ENCODE measurements at regions not wholly inside any gene's neighbourhood (a gene's known extent, or its start where the extent isn't known, plus 50 kb on each side); places are given as distances from the start of the nearest gene placed in this dataset.

DNA sequence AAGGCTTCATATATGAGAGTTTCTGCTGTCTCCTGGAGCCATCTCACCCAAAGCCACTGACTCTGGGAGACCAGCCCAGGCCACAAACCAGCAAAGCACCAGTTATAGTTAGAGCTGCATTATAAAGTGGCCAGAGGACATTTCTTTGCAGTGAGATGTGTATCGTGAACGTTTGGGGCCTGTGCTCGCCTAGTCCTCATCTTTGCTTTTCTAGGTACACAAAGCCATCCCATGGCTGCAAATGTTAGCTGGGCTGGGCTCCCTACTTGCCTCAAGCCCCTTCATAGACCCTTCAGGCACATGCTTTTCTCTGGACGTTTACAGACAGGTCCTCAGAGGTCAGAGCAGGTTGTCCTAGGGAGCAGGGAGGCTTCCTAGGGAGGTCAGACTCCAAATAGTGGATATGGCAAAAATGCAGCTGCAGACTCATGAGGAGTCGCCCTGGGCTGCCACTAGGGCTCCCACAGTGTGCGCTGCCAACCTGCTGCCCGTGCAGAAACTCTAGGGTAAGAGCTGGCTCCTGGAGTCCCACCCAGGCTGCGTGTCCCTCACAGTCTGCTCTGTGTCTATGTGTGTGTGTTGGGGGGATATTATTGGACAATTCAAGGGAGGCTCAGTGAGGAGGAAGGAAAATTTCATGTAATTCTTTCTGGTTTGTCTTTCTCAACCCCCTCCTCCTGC, 141.0 kb downstream of the RPIA start:
- Histone ChIP-seq H3K36me3 (replicated peaks in 1 of 2; ENCODE audit: insufficient read depth in 1 of 2, low read depth in 2 of 2) (no peaks in the 10 kb centered on the region), H3K4me3 (no peak overlapping the region), H3K9me3 (no peaks in the 10 kb centered on the region), H3K27ac (no peak overlapping the region), H3K4me1 (peaks cover 11% of the 10 kb centered on the region), H3K27me3 (no peaks in the 10 kb centered on the region)
- WGBS, 2 donors: 78 to 89% methylated on average over 4 to 8 of the region's 8 CpGs
- ATAC-seq: no peak
- no peak for DNase-seq
- TF ChIP-seq POLR2A (IDR thresholded peaks at IDR 0.05) (no peak), CTCF (IDR thresholded peaks at IDR 0.05) (no peak)
- intact Hi-C loops (cut with DNase I): no loop called here

GRCh38 chr2:88832992-88833389, 141.5 kb downstream of the RPIA start:
- intact Hi-C loops (cut with DNase I): no loop called here
- DNase-seq (no peak), ATAC-seq (no peak)
- H3K36me3 ChIP-seq (replicated peaks in 1 of 2; ENCODE audit: insufficient read depth in 1 of 2, low read depth in 2 of 2): no peaks in the 10 kb centered on the region
- WGBS, 2 donors: 86 to 92% methylated on average over 1 of the region's 1 CpG
- H3K4me1 ChIP-seq: peaks cover 11% of the 10 kb centered on the region
- no peak overlapping the region for H3K27ac ChIP-seq
- no peaks in the 10 kb centered on the region for H3K27me3 ChIP-seq
- H3K4me3 ChIP-seq: no peak overlapping the region
- TF ChIP-seq POLR2A (IDR thresholded peaks at IDR 0.05) (no peak), CTCF (IDR thresholded peaks at IDR 0.05) (no peak)
- no peaks in the 10 kb centered on the region for H3K9me3 ChIP-seq

DNA sequence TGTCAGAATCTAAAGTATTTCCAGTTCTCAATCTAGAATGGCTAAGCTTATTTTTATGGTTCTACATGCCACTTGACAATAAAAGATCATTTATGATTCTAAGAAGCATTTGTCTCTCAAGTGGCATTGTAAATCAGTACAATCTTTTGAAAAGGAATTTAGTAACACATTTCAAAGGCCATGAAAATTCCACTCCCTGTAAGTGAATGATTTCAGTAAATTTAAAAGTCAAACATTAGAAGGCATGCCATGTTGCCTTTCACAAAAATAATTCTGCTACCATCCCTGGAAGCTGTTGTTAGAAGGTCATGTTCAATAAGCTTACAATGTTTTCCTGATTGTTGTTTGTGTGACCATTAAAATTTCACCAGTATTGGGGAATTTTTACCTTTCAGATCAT, 142.9 kb downstream of the RPIA start:
- DNase-seq: no peak
- Histone ChIP-seq H3K4me1 (peaks cover 11% of the 10 kb centered on the region), H3K4me3 (no peak overlapping the region), H3K27me3 (no peaks in the 10 kb centered on the region), H3K27ac (no peak overlapping the region), H3K9me3 (no peaks in the 10 kb centered on the region), H3K36me3 (replicated peaks in 1 of 2; ENCODE audit: insufficient read depth in 1 of 2, low read depth in 2 of 2) (no peaks in the 10 kb centered on the region)
- no peak for ATAC-seq
- no peak for TF ChIP-seq CTCF (IDR thresholded peaks at IDR 0.05)
- TF ChIP-seq POLR2A (IDR thresholded peaks at IDR 0.05): no peak
- intact Hi-C loops (cut with DNase I): no loop called here

- ATAC-seq (no peak), DNase-seq (no peak)
- Histone ChIP-seq H3K9me3 (no peaks in the 10 kb centered on the region), H3K36me3 (replicated peaks in 1 of 2; ENCODE audit: insufficient read depth in 1 of 2, low read depth in 2 of 2) (no peaks in the 10 kb centered on the region), H3K4me3 (no peak overlapping the region), H3K27me3 (no peaks in the 10 kb centered on the region), H3K4me1 (peaks cover 6% of the 10 kb centered on the region), H3K27ac (no peak overlapping the region)
- TF ChIP-seq CTCF (IDR thresholded peaks at IDR 0.05): no peak
- TF ChIP-seq POLR2A (IDR thresholded peaks at IDR 0.05): no peak
- intact Hi-C loops (cut with DNase I): no loop called here
These were observed 143.4 kb downstream of the RPIA start for GRCh38 chr2:88834866-88835265.

DNA sequence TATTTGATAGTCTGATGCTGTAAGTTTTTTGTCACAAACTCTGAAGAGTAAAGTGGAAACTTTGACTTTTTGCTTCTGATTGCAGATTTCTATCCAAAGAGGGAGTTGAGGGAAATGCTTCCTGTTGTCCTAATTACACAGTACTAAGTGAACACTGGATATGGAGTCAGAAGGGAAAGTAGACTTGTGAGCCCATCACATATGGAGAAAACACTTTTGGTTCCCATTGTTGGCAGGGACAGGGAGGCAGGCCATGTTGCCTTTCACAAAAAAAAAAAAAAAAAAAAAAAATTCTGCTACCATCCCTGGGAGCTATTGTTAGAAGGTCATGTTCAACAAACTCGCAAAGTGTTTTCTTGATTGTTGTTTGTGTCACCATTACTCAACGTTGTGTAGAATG, 144.3 kb downstream of the RPIA start:
- 61 to 68% methylated on average over 2 of the region's 2 CpGs for WGBS, 2 donors
- intact Hi-C loops (cut with DNase I): no loop called here
- Histone ChIP-seq H3K4me3 (no peak overlapping the region), H3K27me3 (no peaks in the 10 kb centered on the region), H3K36me3 (replicated peaks in 1 of 2; ENCODE audit: insufficient read depth in 1 of 2, low read depth in 2 of 2) (no peaks in the 10 kb centered on the region), H3K27ac (no peak overlapping the region), H3K4me1 (no peaks in the 10 kb centered on the region), H3K9me3 (no peaks in the 10 kb centered on the region)
- DNase-seq: no peak
- TF ChIP-seq POLR2A (IDR thresholded peaks at IDR 0.05) (no peak), CTCF (IDR thresholded peaks at IDR 0.05) (no peak)
- ATAC-seq: no peak
